H9 (cell line): ENCODE measurements at regions not wholly inside any gene's neighbourhood (a gene's known extent, or its start where the extent isn't known, plus 50 kb on each side); places are given as distances from the start of the nearest gene placed in this dataset.

ENCODE experiments used
- DNase-seq: peaks from one replicate; pipeline ENCODE4 v3.0.0-alpha.2; 2017
- H2AFZ ChIP-seq: one replicate; pipeline ENCODE4 v1.6.1; 2013; ENCODE audit warnings: mild to moderate bottlenecking, low read length, control low read depth, moderate library complexity
- H2AK5ac ChIP-seq: 2 replicates; pipeline ENCODE4 v1.6.1; 2013; ENCODE audit warnings: low read length, control low read depth, mixed read lengths; ENCODE audit not compliant: insufficient read length
- H2BK120ac ChIP-seq: one replicate; pipeline ENCODE4 v1.6.1; 2013; ENCODE audit warnings: low read depth, mild to moderate bottlenecking, low read length, control low read depth, inconsistent platforms; ENCODE audit not compliant: poor library complexity, severe bottlenecking
- H2BK12ac ChIP-seq: 2 replicates; pipeline ENCODE4 v1.6.1; 2013; ENCODE audit warnings: low read length, control low read depth, mixed read lengths, low read depth; ENCODE audit not compliant: insufficient read length
- H2BK15ac ChIP-seq: 2 replicates; pipeline ENCODE4 v1.6.1; 2013; ENCODE audit warnings: low read depth, low read length, control low read depth
- H2BK20ac ChIP-seq: one replicate; pipeline ENCODE4 v1.6.1; 2013; ENCODE audit warnings: low read depth, mild to moderate bottlenecking, low read length, control low read depth, inconsistent platforms; ENCODE audit not compliant: poor library complexity, severe bottlenecking
- H2BK5ac ChIP-seq: 2 replicates; pipeline ENCODE4 v1.6.1; 2013; ENCODE audit warnings: low read length, control low read depth, mixed read lengths; ENCODE audit not compliant: insufficient read length
- H3K14ac ChIP-seq: 2 replicates; pipeline ENCODE4 v1.6.1; 2013; ENCODE audit warnings: low read length, control low read depth; ENCODE audit not compliant: insufficient read depth
- H3K18ac ChIP-seq: 2 replicates; pipeline ENCODE4 v1.6.1; 2013; ENCODE audit warnings: low read depth, mild to moderate bottlenecking, mixed read lengths, low read length, control low read depth; ENCODE audit not compliant: insufficient read length
- H3K23ac ChIP-seq: 2 replicates; pipeline ENCODE4 v1.6.1; 2013; ENCODE audit warnings: low read length, control low read depth, mixed read lengths, low read depth; ENCODE audit not compliant: insufficient read length
- H3K23me2 ChIP-seq: 2 replicates; pipeline ENCODE4 v1.6.1; 2013; ENCODE audit warnings: low read depth, mild to moderate bottlenecking, mixed read lengths, low read length, control low read depth; ENCODE audit not compliant: insufficient read length, poor library complexity, severe bottlenecking
- H3K27ac ChIP-seq: 2 replicates; pipeline ENCODE4 v1.5.1; 2013; ENCODE audit warnings: low read length, control low read depth, mixed read lengths, low read depth; ENCODE audit not compliant: insufficient read length
- H3K27me3 ChIP-seq: 2 replicates; pipeline ENCODE4 v1.6.1; 2013; ENCODE audit warnings: low read length, control low read depth, inconsistent platforms; ENCODE audit not compliant: insufficient read depth
- H3K4ac ChIP-seq: 2 replicates; pipeline ENCODE4 v1.6.1; 2013; ENCODE audit warnings: low read depth, mild to moderate bottlenecking, control low read depth, inconsistent platforms, low read length, moderate library complexity
- H3K4me1 ChIP-seq: 2 replicates; pipeline ENCODE4 v1.6.1; 2013; ENCODE audit warnings: low read length, control low read depth, inconsistent platforms; ENCODE audit not compliant: insufficient read depth
- H3K4me2 ChIP-seq: 2 replicates; pipeline ENCODE4 v1.6.1; 2013; ENCODE audit warnings: low read length, control low read depth, mixed read lengths; ENCODE audit not compliant: insufficient read length, insufficient read depth
- H3K56ac ChIP-seq: 2 replicates; pipeline ENCODE4 v1.6.1; 2013; ENCODE audit warnings: low read depth, mild to moderate bottlenecking, mixed read lengths, low read length, control low read depth; ENCODE audit not compliant: insufficient read length
- H3K79me1 ChIP-seq: 2 replicates; pipeline ENCODE4 v1.6.1; 2013; ENCODE audit warnings: low read depth, mild to moderate bottlenecking, moderate library complexity, low read length, control low read depth, inconsistent platforms; ENCODE audit not compliant: insufficient read depth, poor library complexity, severe bottlenecking
- H3K79me2 ChIP-seq: 2 replicates; pipeline ENCODE4 v1.6.1; 2013; ENCODE audit warnings: low read length, control low read depth, inconsistent platforms; ENCODE audit not compliant: insufficient read depth
- H3K9ac ChIP-seq: 2 replicates; pipeline ENCODE4 v1.6.1; 2013; ENCODE audit warnings: low read length, control low read depth, mixed read lengths; ENCODE audit not compliant: insufficient read length; ENCODE audit errors: extremely low read depth
- H3K9me3 ChIP-seq: one replicate; pipeline ENCODE4 v1.6.1; 2013; ENCODE audit warnings: low read depth, low read length, inconsistent platforms; ENCODE audit not compliant: control insufficient read depth
- H3T11ph ChIP-seq: one replicate; pipeline ENCODE4 v1.6.1; 2013; ENCODE audit warnings: mild to moderate bottlenecking, low read length, control low read depth, inconsistent platforms
- H4K20me1 ChIP-seq: one replicate; pipeline ENCODE4 v1.6.1; 2013; ENCODE audit not compliant: control insufficient read depth, insufficient read length, insufficient read depth
- H4K5ac ChIP-seq: 2 replicates; pipeline ENCODE4 v1.6.1; 2013; ENCODE audit warnings: low read depth, mild to moderate bottlenecking, mixed read lengths, low read length, control low read depth; ENCODE audit not compliant: insufficient read length
- H4K8ac ChIP-seq: replicated peaks from 2 replicates; pipeline ENCODE4 v1.6.1; 2013; ENCODE audit warnings: low read length, control low read depth, mixed read lengths, low read depth; ENCODE audit not compliant: insufficient read length
- H4K91ac ChIP-seq: 2 replicates; pipeline ENCODE4 v1.6.1; 2013; ENCODE audit warnings: low read depth, mild to moderate bottlenecking, moderate library complexity, mixed read lengths, low read length, control low read depth; ENCODE audit not compliant: insufficient read length
- H3K27ac Mint-ChIP-seq, 3 experiments: 2 replicates in 2 of 3; 3 replicates in 1 of 3; pipeline ENCODE4 v1.8.0; 2020 to 2021; ENCODE audit warnings: mixed read lengths in 3 of 3, mild to moderate bottlenecking in 1 of 3, moderate library complexity in 1 of 3
- H3K27me3 Mint-ChIP-seq: 2 replicates; pipeline ENCODE4 v1.8.0; 2021; ENCODE audit warnings: low read depth, mild to moderate bottlenecking, moderate library complexity, mixed read lengths
- H3K36me3 Mint-ChIP-seq, 3 experiments: 2 replicates in 2 of 3; 3 replicates in 1 of 3; pipeline ENCODE4 v1.8.0; 2020 to 2021; ENCODE audit warnings: low read depth in 3 of 3, mixed read lengths in 3 of 3; ENCODE audit not compliant: insufficient read depth in 1 of 3
- H3K4me1 Mint-ChIP-seq, 2 experiments: 2 replicates each; pipeline ENCODE4 v1.8.0; 2020; ENCODE audit warnings: mixed read lengths in 2 of 2
- H3K4me3 Mint-ChIP-seq, 2 experiments: 2 replicates in 1 of 2; 3 replicates in 1 of 2; pipeline ENCODE4 v1.8.0; 2020 to 2021; ENCODE audit warnings: mild to moderate bottlenecking in 2 of 2, mixed read lengths in 2 of 2, moderate library complexity in 1 of 2
- H3K9me3 Mint-ChIP-seq, 2 experiments: 2 replicates in 1 of 2; 3 replicates in 1 of 2; pipeline ENCODE4 v1.8.0; 2020; ENCODE audit warnings: mild to moderate bottlenecking in 2 of 2, mixed read lengths in 2 of 2, moderate library complexity in 1 of 2
- CTCF ChIP-seq: fragments of 200-600 bp; sonication (generic); conservative IDR thresholded peaks from 3 replicates; pipeline ENCODE4 v1.8.0; 2021; ENCODE audit warnings: antibody characterized with exemption, mild to moderate bottlenecking
- WGBS: extraction: QIAGEN DNeasy Blood & Tissue Kit; methylation state at CpG from one replicate; pipeline ENCODE4 v1.1.7; 2013; ENCODE audit warnings: missing lambda C conversion rate, low lambda C conversion rate, mixed read lengths; ENCODE audit not compliant: insufficient read length; ENCODE audit errors: extremely low coverage; 5-methylcytosine and 5-hydroxymethylcytosine counted together

GRCh38 chr1:213687832-213688231, 299.9 kb upstream of the PROX1 start:
- no CpG with 5 or more reads among the region's 7 CpGs for WGBS
- H3K18ac ChIP-seq = no peak overlapping the region

More at GRCh38 chr1:213687832-213688231, 299.9 kb upstream of the PROX1 start:
- no peaks in the 10 kb centered on the region for H3K36me3 Mint-ChIP-seq
- Histone ChIP-seq H2AFZ (no peak overlapping the region), H3K79me1 (no peaks in the 10 kb centered on the region), H2BK120ac (no peak overlapping the region), H3K14ac (no peak overlapping the region), H4K91ac (no peak overlapping the region), H2BK5ac (no peak overlapping the region), H2BK12ac (no peak overlapping the region), H4K8ac (no peak overlapping the region), H3K4me1 (no peaks in the 10 kb centered on the region), H3K23ac (no peak overlapping the region), H3K4me2 (no peak overlapping the region), H3K27me3 (0 out of 2 replicates have a peak, but pooled peaks cover 2% of the 10 kb centered on the region), H2AK5ac (no peak overlapping the region), H3K9me3 (no peaks in the 10 kb centered on the region), H3K9ac (no peak overlapping the region), H3K27ac (no peak overlapping the region), H3T11ph (no peak overlapping the region), H2BK15ac (no peak overlapping the region), H4K20me1 (no peaks in the 10 kb centered on the region), H3K4ac (no peak overlapping the region), H4K5ac (no peak overlapping the region), H3K79me2 (no peaks in the 10 kb centered on the region), H2BK20ac (no peak overlapping the region), H3K23me2 (no peaks in the 10 kb centered on the region), H3K56ac (no peak overlapping the region)
- H3K27me3 Mint-ChIP-seq = peaks cover 2% of the 10 kb centered on the region
- H3K4me1 Mint-ChIP-seq = peaks cover 11 to 15% of the 10 kb centered on the region in 2 experiments; a peak in 3 of 4 replicates
- DNase-seq = no peak
- H3K9me3 Mint-ChIP-seq = no peaks in the 10 kb centered on the region
- no peak for TF ChIP-seq CTCF
- H3K27ac Mint-ChIP-seq = no peak overlapping the region; a peak in 1 of 7 replicates
- no peak overlapping the region for H3K4me3 Mint-ChIP-seq
